Kidney (tissue), 13 donors: ENCODE measurements at regions not wholly inside any gene's neighbourhood (a gene's known extent, or its start where the extent isn't known, plus 50 kb on each side); places are given as distances from the start of the nearest gene placed in this dataset.

ENCODE experiments used
- DNase-seq, 5 donors: peaks; one replicate each; pipeline ENCODE4 v3.0.0-alpha.2; 2013 to 2020
- FAIRE-seq: peaks from 2 replicates; lab custom pipeline; 2012; peaks lifted over from hg19 to GRCh38; lab: Jason Lieb, UNC
- H3K27ac ChIP-seq, 2 donors: one replicate each; pipeline ENCODE4 v1.7.0; 2013; ENCODE audit warnings: low read depth in 2 of 2, low read length in 2 of 2, inconsistent platforms in 1 of 2
- H3K27me3 ChIP-seq: one replicate; pipeline ENCODE4 v1.7.1; 2013; ENCODE audit warnings: low read length, inconsistent platforms; ENCODE audit not compliant: control insufficient read depth, insufficient read depth
- H3K36me3 ChIP-seq, 3 donors: one replicate each; pipeline versions ENCODE4 v1.7.0 to v1.7.1; 2013; ENCODE audit warnings: low read length in 3 of 3, control low read depth in 1 of 3, inconsistent platforms in 1 of 3; ENCODE audit not compliant: insufficient read depth in 3 of 3, control insufficient read depth in 2 of 3
- H3K4me1 ChIP-seq, 3 donors: one replicate each; pipeline versions ENCODE4 v1.7.0 to v1.7.1; 2013; ENCODE audit warnings: low read length in 3 of 3, inconsistent platforms in 1 of 3, low read depth in 1 of 3; ENCODE audit not compliant: control insufficient read depth in 2 of 3, insufficient read depth in 2 of 3
- H3K4me3 ChIP-seq, 3 donors: one replicate each; pipeline versions ENCODE4 v1.7.0 to v1.8.1; 2013; ENCODE audit warnings: low read length in 3 of 3, control low read depth in 1 of 3, inconsistent platforms in 1 of 3
- H3K9ac ChIP-seq, 3 donors: one replicate each; pipeline versions ENCODE4 v1.7.0 to v1.7.1; 2013; ENCODE audit warnings: low read length in 3 of 3, control low read depth in 1 of 3, inconsistent platforms in 1 of 3
- H3K9me3 ChIP-seq, 3 donors: one replicate each; pipeline versions ENCODE4 v1.7.0 to v1.7.1; 2013; ENCODE audit warnings: low read length in 3 of 3, control low read depth in 1 of 3, inconsistent platforms in 1 of 3; ENCODE audit not compliant: control insufficient read depth in 2 of 3, insufficient read depth in 1 of 3
- CTCF ChIP-seq: IDR thresholded peaks from 3 replicates; pipeline ENCODE4 v1.5.1; 2012; ENCODE audit warnings: mild to moderate bottlenecking, moderate library complexity, borderline replicate concordance; ENCODE audit not compliant: insufficient read depth; ENCODE audit errors: extremely low read depth
- intact Hi-C: fragments of 100-400 bp; cut with DNase I; formaldehyde crosslinking; loops from one replicate; pipeline ENCODE4 v1.11.1; 2022
- donor health status: control.
- donor health status: control.
- donor health status: control.
- donor health status: control.
- donor health status: control.
- donor health status: DM: yes; HTN: yes; CAD: no.
- donor health status: Normal renal cell carcinoma (clear cell type).

- DNase-seq (no peak), FAIRE-seq (no peak)
- H3K27me3 ChIP-seq: no peaks in the 10 kb centered on the region
- H3K4me3 ChIP-seq: no peak overlapping the region
- intact Hi-C loops: no loop called here
- H3K4me1 ChIP-seq: no peaks in the 10 kb centered on the region
- no peak overlapping the region for H3K9ac ChIP-seq
- no peak for TF ChIP-seq CTCF
- H3K9me3 ChIP-seq: peaks cover 0 to 7% (median 0%) of the 10 kb centered on the region in 3 donors
- no peak overlapping the region for H3K27ac ChIP-seq
- no peaks in the 10 kb centered on the region for H3K36me3 ChIP-seq
Measured at GRCh38 chr5:12459326-12459725, 555.1 kb upstream of the CTNND2 start.

- Histone ChIP-seq H3K9ac (no peak overlapping the region), H3K27ac (no peak overlapping the region), H3K36me3 (no peaks in the 10 kb centered on the region), H3K4me1 (no peaks in the 10 kb centered on the region), H3K9me3 (no peaks in the 10 kb centered on the region), H3K4me3 (no peak overlapping the region), H3K27me3 (no peaks in the 10 kb centered on the region)
- intact Hi-C loops: no loop called here
- no peak for DNase-seq
- no peak for FAIRE-seq
- TF ChIP-seq CTCF: no peak
Measured at GRCh38 chr5:12419075-12419474, 514.8 kb upstream of the CTNND2 start.

DNA sequence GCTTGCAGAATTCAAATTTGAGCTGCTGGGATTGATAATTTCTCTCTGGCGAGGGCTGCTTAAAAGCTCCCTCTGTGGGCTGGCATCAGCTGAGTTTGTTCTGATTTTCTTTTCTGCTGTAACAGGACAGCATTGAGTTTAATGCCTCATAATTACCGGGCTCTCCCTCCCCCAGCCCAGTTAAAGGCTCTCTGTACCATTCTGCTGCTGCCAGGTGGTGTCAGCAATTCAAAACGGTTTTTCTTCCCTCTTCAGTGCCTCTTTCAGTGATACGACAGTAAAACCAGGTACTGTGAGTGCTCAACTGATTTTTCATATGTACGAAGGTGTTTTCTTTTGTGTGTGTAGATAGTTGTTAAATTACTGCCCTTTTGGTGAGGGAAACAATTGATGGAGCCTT lies 509.3 kb upstream of the CTNND2 start:
- FAIRE-seq: no peak
- intact Hi-C loops: no loop called here
- no peak overlapping the region for H3K9ac ChIP-seq

More for the DNA sequence above, 509.3 kb upstream of the CTNND2 start:
- DNase-seq: peak in 1 of 5 donors; percentile 2
- Histone ChIP-seq H3K4me1 (no peaks in the 10 kb centered on the region), H3K27me3 (no peaks in the 10 kb centered on the region), H3K27ac (no peak overlapping the region), H3K36me3 (no peaks in the 10 kb centered on the region), H3K4me3 (no peak overlapping the region), H3K9me3 (no peaks in the 10 kb centered on the region)
- no peak for TF ChIP-seq CTCF
